OCI-LY3 (cell line): ENCODE measurements at regions not wholly inside any gene's neighbourhood (a gene's known extent, or its start where the extent isn't known, plus 50 kb on each side); places are given as distances from the start of the nearest gene placed in this dataset.

Experiments used
- H2AFZ ChIP-seq: fragments of 200-600, 300-600 bp; shearing (Covaris generic); 2 replicates; pipeline ENCODE4 v1.6.0; 2014; ENCODE audit warnings: antibody characterized with exemption, low read depth, low read length
- H3K27ac ChIP-seq: fragments of 200-600, 300-600 bp; sonication (generic); 2 replicates; pipeline ENCODE4 v1.5.1; 2014; ENCODE audit warnings: mild to moderate bottlenecking, low read length, moderate library complexity, mixed read lengths
- H3K27me3 ChIP-seq: fragments of 200-600, 300-600 bp; sonication (generic); 2 replicates; pipeline ENCODE4 v1.6.1; 2014; ENCODE audit warnings: low read depth, low read length, mixed read lengths
- H3K36me3 ChIP-seq: fragments of 200-600, 300-600 bp; sonication (generic); replicated peaks from 2 replicates; pipeline ENCODE3; 2014; ENCODE audit warnings: low read depth, low read length, mixed read lengths
- H3K4me1 ChIP-seq: fragments of 300-600, 200-600 bp; sonication (generic); 2 replicates; pipeline ENCODE4 v1.6.1; 2014; ENCODE audit warnings: low read length, mixed read lengths
- H3K4me2 ChIP-seq: fragments of 200-600, 300-600 bp; sonication (generic); 2 replicates; pipeline ENCODE4 v1.6.1; 2014; ENCODE audit warnings: low read length, mixed read lengths
- H3K4me3 ChIP-seq: fragments of 300-600, 200-600 bp; sonication (generic); 2 replicates; pipeline ENCODE4 v1.5.1; 2014; ENCODE audit warnings: antibody characterized with exemption, mild to moderate bottlenecking, low read length, moderate library complexity
- H3K79me2 ChIP-seq: fragments of 300-600, 200-600 bp; shearing (Covaris generic); 2 replicates; pipeline ENCODE4 v1.6.1; 2014; ENCODE audit warnings: mild to moderate bottlenecking, low read length, mixed read lengths
- H3K9ac ChIP-seq: fragments of 300-600, 200-600 bp; shearing (Covaris generic); 2 replicates; pipeline ENCODE4 v1.6.0; 2014; ENCODE audit warnings: mild to moderate bottlenecking, low read length, moderate library complexity
- H3K9me3 ChIP-seq: fragments of 200-600, 300-600 bp; shearing (Covaris generic); 2 replicates; pipeline ENCODE4 v1.6.1; 2014; ENCODE audit warnings: low read length, mixed read lengths; ENCODE audit not compliant: insufficient read depth
- H4K20me1 ChIP-seq: fragments of 200-600, 300-600 bp; sonication (generic); 2 replicates; pipeline ENCODE4 v1.6.1; 2016; ENCODE audit warnings: low read length, mixed read lengths; ENCODE audit not compliant: insufficient read depth
- CTCF ChIP-seq: fragments of 200-600, 300-600 bp; sonication (generic); IDR thresholded peaks from 2 replicates; pipeline ENCODE4 v1.5.1; 2014; ENCODE audit warnings: antibody characterized with exemption, low read length, low read depth
- EZH2phosphoT487 ChIP-seq: fragments of 200-600 bp; shearing (Covaris generic); IDR thresholded peaks from 2 replicates; pipeline ENCODE4 v1.6.1; 2018; ENCODE audit warnings: antibody characterized with exemption, mixed run types, low read depth

- Histone ChIP-seq H3K9me3 (no peaks in the 10 kb centered on the region), H3K9ac (no peak overlapping the region), H3K36me3 (no peaks in the 10 kb centered on the region), H3K4me2 (no peak overlapping the region), H3K27me3 (no peaks in the 10 kb centered on the region), H3K4me1 (0 out of 2 replicates have a peak, but pooled peaks cover 3% of the 10 kb centered on the region), H3K27ac (no peak overlapping the region), H3K4me3 (no peak overlapping the region), H3K79me2 (no peaks in the 10 kb centered on the region), H2AFZ (no peak overlapping the region), H4K20me1 (no peaks in the 10 kb centered on the region)
- TF ChIP-seq CTCF (no peak), EZH2phosphoT487 (no peak)
Observed at GRCh38 chr4:106587558-106587957, 219.0 kb upstream of the GIMD1 start.

GRCh38 chr4:106585915-106586349, 217.4 kb upstream of the GIMD1 start:
- no peaks in the 10 kb centered on the region for H4K20me1 ChIP-seq
- no peak overlapping the region for H3K9ac ChIP-seq
- no peak overlapping the region for H3K4me2 ChIP-seq

GRCh38 chr4:106584337-106584989, 215.9 kb upstream of the GIMD1 start:
- H3K4me3 ChIP-seq: no peak overlapping the region
- no peak overlapping the region for H3K4me2 ChIP-seq
- no peak overlapping the region for H2AFZ ChIP-seq
- no peaks in the 10 kb centered on the region for H3K79me2 ChIP-seq
- H3K27ac ChIP-seq: no peak overlapping the region
- H3K9ac ChIP-seq: no peak overlapping the region
- no peaks in the 10 kb centered on the region for H4K20me1 ChIP-seq
- no peaks in the 10 kb centered on the region for H3K27me3 ChIP-seq
- no peaks in the 10 kb centered on the region for H3K9me3 ChIP-seq
- no peaks in the 10 kb centered on the region for H3K36me3 ChIP-seq
- no peak for TF ChIP-seq EZH2phosphoT487
- no peak for TF ChIP-seq CTCF
- 0 out of 2 replicates have a peak, but pooled peaks cover 3% of the 10 kb centered on the region for H3K4me1 ChIP-seq

More at GRCh38 chr4:106585915-106586349, 217.4 kb upstream of the GIMD1 start:
- Histone ChIP-seq H3K27ac (no peak overlapping the region), H2AFZ (no peak overlapping the region), H3K9me3 (no peaks in the 10 kb centered on the region), H3K36me3 (no peaks in the 10 kb centered on the region), H3K79me2 (no peaks in the 10 kb centered on the region), H3K4me3 (no peak overlapping the region), H3K4me1 (0 out of 2 replicates have a peak, but pooled peaks cover 3% of the 10 kb centered on the region), H3K27me3 (no peaks in the 10 kb centered on the region)
- TF ChIP-seq CTCF (no peak), EZH2phosphoT487 (no peak)

- Histone ChIP-seq H3K4me3 (no peak overlapping the region), H3K9ac (no peak overlapping the region)
Observed at GRCh38 chr4:106583567-106583966, 215.0 kb upstream of the GIMD1 start.

More at GRCh38 chr4:106583567-106583966, 215.0 kb upstream of the GIMD1 start:
- Histone ChIP-seq H4K20me1 (no peaks in the 10 kb centered on the region), H3K36me3 (no peaks in the 10 kb centered on the region), H3K9me3 (no peaks in the 10 kb centered on the region), H3K27me3 (no peaks in the 10 kb centered on the region), H3K4me2 (no peak overlapping the region), H3K27ac (no peak overlapping the region), H2AFZ (no peak overlapping the region), H3K79me2 (no peaks in the 10 kb centered on the region), H3K4me1 (0 out of 2 replicates have a peak, but pooled peaks cover 3% of the 10 kb centered on the region)
- TF ChIP-seq CTCF (no peak), EZH2phosphoT487 (no peak)
